GM18951 (cell line): ENCODE measurements at regions not wholly inside any gene's neighbourhood (a gene's known extent, or its start where the extent isn't known, plus 50 kb on each side); places are given as distances from the start of the nearest gene placed in this dataset.

Source experiments
- POLR2A ChIP-seq: IDR thresholded peaks from 4 replicates; pipeline ENCODE4 v1.6.1; 2011; ENCODE audit warnings: mild to moderate bottlenecking; ENCODE audit not compliant: insufficient read length, insufficient read depth; ENCODE audit errors: extremely low read depth
- in situ Hi-C: fragments of 300-500 bp; cut with MboI; formaldehyde crosslinking; loops from one replicate; pipeline ENCODE4 v1.12.0; 2022; ENCODE audit warnings: low sequenced_read_pairs, mixed read lengths, inconsistent platforms; ENCODE audit not compliant: unreplicated experiment

DNA sequence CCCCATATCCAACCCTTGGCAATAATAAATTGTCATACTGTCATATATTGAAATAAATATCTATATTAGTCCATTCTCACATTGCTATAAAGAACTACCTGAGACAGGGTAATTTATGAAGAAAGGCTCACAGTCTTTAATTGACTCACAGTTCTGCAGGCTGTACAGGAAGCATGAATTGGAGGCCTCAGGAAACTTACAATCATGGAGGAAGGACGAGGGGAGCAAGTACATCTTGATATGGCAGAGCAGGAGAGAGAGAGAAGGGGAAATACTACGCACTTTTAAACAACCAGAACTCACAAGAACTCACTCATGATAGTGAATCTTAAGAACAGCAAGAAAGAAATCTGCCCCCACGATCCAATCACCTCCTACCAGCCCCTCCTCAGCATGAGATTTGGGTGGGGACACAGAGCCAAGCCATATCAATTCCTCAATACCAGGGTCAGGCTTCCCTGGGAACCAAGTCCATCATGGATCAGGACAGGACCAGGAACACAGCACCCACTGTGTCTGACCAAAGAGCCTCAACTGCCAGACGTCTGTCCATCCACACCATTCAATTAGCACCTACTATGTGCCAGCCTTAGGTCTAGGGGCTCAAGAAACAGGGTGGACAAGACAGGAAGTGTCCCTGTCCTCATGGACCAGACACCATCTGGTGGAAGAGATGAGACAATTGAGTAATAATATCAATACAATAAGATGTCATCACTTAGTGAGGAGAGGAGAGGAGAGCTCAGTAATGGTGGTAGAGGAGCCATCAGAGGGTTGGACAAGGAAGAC lies 56.9 kb upstream of the TOP3B start:
- in situ Hi-C loops: no loop called here
- no peak for TF ChIP-seq POLR2A

- in situ Hi-C loops: no loop called here
Observed at GRCh38 chr22:22038178-22038880, 55.7 kb upstream of the TOP3B start.

GRCh38 chr22:22037740-22038139 lies 55.2 kb upstream of the TOP3B start:
- in situ Hi-C loops: no loop called here
- TF ChIP-seq POLR2A: no peak

More at GRCh38 chr22:22038178-22038880, 55.7 kb upstream of the TOP3B start:
- TF ChIP-seq POLR2A: no peak

- in situ Hi-C loops: no loop called here
- no peak for TF ChIP-seq POLR2A
Observed at GRCh38 chr22:22037229-22037628, 54.6 kb upstream of the TOP3B start.

GRCh38 chr22:22036588-22036987 lies 54.0 kb upstream of the TOP3B start:
- TF ChIP-seq POLR2A: no peak
- in situ Hi-C loops: no loop called here

- in situ Hi-C loops: no loop called here
- no peak for TF ChIP-seq POLR2A
Observed at GRCh38 chr22:22035771-22036314, 53.3 kb upstream of the TOP3B start.

GRCh38 chr22:22035203-22035602 lies 52.6 kb upstream of the TOP3B start:
- no peak for TF ChIP-seq POLR2A
- in situ Hi-C loops: no loop called here

- in situ Hi-C loops: no loop called here
- TF ChIP-seq POLR2A: no peak
Observed at GRCh38 chr22:22034469-22035132, 52.0 kb upstream of the TOP3B start.

- no peak for TF ChIP-seq POLR2A
- in situ Hi-C loops: no loop called here
Observed at GRCh38 chr22:22033803-22034468, 51.3 kb upstream of the TOP3B start.

DNA sequence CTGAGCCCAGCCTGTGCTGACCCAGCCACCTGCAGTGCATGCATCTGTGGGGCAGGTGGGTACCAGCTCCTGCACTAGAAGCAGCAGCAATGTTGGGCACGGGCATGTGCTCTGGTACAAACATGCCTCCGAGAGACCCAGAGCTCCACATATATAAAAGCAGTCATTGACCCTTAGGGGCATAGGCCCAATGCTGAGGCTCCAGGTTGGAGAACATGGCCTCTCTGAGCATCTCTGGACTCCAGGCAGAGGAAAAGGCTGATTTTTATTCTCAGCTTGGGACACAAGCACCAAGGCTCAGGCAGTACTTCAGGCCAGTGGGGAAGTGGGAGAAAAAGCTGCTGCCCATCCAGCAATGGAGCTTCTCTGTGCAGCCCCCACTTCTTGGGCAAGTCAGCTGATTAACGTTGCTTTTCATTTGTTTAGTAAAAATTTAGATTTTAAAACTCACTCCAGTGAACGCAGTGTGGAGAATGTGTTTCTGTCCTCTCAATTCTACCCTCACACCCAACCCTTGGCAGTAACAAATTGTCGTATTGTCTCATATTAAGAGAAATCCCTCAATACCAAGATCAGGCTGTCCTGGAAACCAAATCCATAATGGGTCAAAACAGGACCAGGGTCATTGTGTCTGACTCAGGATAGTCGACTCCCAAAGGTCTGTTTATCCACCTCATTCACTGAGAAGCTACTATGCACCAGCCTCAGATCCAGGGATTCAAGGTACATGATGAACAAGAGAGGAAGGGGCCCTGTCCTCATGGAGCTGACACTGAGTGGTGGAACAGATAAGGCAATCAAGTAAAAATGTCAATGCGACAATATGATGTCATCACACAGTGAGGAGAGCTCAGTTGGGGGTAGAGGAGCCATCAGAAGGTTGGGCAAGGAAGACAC lies 50.6 kb upstream of the TOP3B start:
- TF ChIP-seq POLR2A: no peak
- in situ Hi-C loops: no loop called here

DNA sequence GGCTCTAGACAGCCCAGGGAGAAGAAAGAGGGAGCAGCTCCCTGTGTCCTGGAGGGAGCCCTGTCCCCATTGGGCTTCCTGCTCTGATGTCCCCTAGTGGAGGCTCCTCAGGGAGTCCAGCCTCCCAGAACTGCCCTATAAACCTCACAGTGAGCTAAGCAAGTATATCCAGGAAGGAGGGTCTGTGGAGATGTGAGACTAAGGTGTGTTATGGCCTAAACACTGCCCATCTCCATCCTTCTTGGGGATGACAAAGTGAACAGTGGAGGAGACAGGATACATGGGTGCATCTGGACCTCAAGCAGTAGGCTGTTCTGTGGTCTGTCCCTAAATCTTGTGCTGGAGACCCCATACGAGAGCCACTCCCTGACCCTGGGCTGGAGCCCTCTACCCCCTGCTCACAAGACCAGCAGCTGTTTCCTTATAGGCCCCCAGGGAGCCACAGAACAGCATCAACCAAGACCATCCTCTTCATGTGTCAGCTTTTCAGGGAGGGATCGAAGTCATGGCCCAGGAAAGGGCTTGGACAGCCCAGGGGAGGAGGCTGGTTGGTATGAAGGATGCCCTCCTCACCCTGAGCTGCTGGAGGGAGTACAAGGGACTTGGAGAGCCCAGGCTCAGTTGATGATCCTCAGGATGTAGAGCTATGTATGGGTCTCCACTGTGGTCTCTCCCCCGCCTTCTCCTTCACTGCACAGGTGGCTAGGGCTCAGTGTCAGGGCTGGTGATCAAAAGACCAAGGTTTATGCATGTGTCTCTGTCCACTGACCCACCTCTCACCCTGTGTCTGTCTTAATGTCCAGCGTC lies 49.7 kb upstream of the TOP3B start:
- in situ Hi-C loops: no loop called here
- no peak for TF ChIP-seq POLR2A
